Sigmoid colon (tissue), 6 donors: ENCODE measurements at regions not wholly inside any gene's neighbourhood (a gene's known extent, or its start where the extent isn't known, plus 50 kb on each side); places are given as distances from the start of the nearest gene placed in this dataset.

Experiments
- DNase-seq: peaks from one replicate; pipeline ENCODE4 v3.0.0-alpha.2; 2019
- H3K27ac ChIP-seq, 4 donors: fragments of 200-600 bp; sonication (generic); one replicate each; pipeline ENCODE4 v1.5.1; 2016 to 2019; ENCODE audit warnings: mild to moderate bottlenecking in 1 of 4
- H3K27me3 ChIP-seq, 3 donors: fragments of 200-600 bp; sonication (generic); one replicate each; pipeline ENCODE4 v1.5.1; 2019; ENCODE audit warnings: mild to moderate bottlenecking in 1 of 3
- H3K36me3 ChIP-seq, 4 donors: fragments of 200-600 bp; sonication (generic); one replicate each; pipeline ENCODE4 v1.5.1; 2016 to 2019
- H3K4me1 ChIP-seq, 4 donors: fragments of 200-600 bp; sonication (generic); one replicate each; pipeline ENCODE4 v1.5.1; 2017 to 2019
- H3K4me3 ChIP-seq, 4 donors: fragments of 200-600 bp; sonication (generic); one replicate each; pipeline ENCODE4 v1.5.1; 2017 to 2019; ENCODE audit warnings: mild to moderate bottlenecking in 2 of 4, moderate library complexity in 1 of 4
- H3K9me3 ChIP-seq, 4 donors: fragments of 200-600 bp in 3 of 4; sonication (generic) in 3 of 4; one replicate each; pipeline versions ENCODE4 v1.5.1 to v1.6.1; 2013 to 2019
- CTCF ChIP-seq, 4 experiments: fragments of 450-650 bp in 3 of 4; fragments of 200-600 bp in 1 of 4; IDR thresholded peaks; one replicate each; pipeline ENCODE4 v1.5.1; 2016 to 2019; ENCODE audit warnings: antibody characterized with exemption in 4 of 4, mild to moderate bottlenecking in 3 of 4, moderate library complexity in 2 of 4
- EP300 ChIP-seq, 4 donors: sonication (generic); formaldehyde crosslinking; IDR thresholded peaks; one replicate each; pipeline ENCODE4 v1.6.1; 2017; ENCODE audit warnings: antibody characterized with exemption in 4 of 4
- POLR2A ChIP-seq, 2 donors: fragments of 450-650 bp; IDR thresholded peaks; one replicate each; pipeline ENCODE4 v1.6.1; 2016; ENCODE audit warnings: antibody characterized with exemption in 2 of 2, mild to moderate bottlenecking in 2 of 2, moderate library complexity in 2 of 2
- POLR2AphosphoS5 ChIP-seq, 4 donors: sonication (generic); formaldehyde crosslinking; IDR thresholded peaks; one replicate each; pipeline ENCODE4 v1.6.1; 2017; ENCODE audit warnings: antibody characterized with exemption in 4 of 4
- WGBS, 2 donors: extraction: QIAGEN DNeasy Blood & Tissue Kit; methylation state at CpG; one replicate each; pipeline ENCODE4 v1.1.7; 2013; 5-methylcytosine and 5-hydroxymethylcytosine counted together
- intact Hi-C: fragments of 100-400 bp; cut with DNase I; formaldehyde crosslinking; loops from one replicate; pipeline ENCODE4 v1.15.1; 2023
- donor health status: healthy with polysubstance abuse.
- donor health status: healthy.

- intact Hi-C loops = no loop called here
- peaks cover 0 to 10% (median 1%) of the 10 kb centered on the region in 4 donors for H3K9me3 ChIP-seq
- TF ChIP-seq POLR2A (IDR thresholded peaks at IDR 0.05) = no peak
- TF ChIP-seq EP300 (IDR thresholded peaks at IDR 0.05) = no peak
- TF ChIP-seq CTCF (IDR thresholded peaks at IDR 0.05) = no peak
- H3K4me1 ChIP-seq = no peaks in the 10 kb centered on the region
- 63 to 81% methylated on average over 3 of the region's 3 CpGs for whole genome bisulfite sequencing, 2 donors
- DNase-seq = no peak
- no peaks in the 10 kb centered on the region for H3K27me3 ChIP-seq
- no peak overlapping the region for H3K27ac ChIP-seq
- no peaks in the 10 kb centered on the region for H3K36me3 ChIP-seq
- no peak overlapping the region for H3K4me3 ChIP-seq
Measured at GRCh38 chr17:5975661-5976060, 94.5 kb upstream of the WSCD1 start.

- no peaks in the 10 kb centered on the region for H3K27me3 ChIP-seq
- H3K9me3 ChIP-seq = peaks cover 0 to 10% (median 1%) of the 10 kb centered on the region in 4 donors
- TF ChIP-seq POLR2A (IDR thresholded peaks at IDR 0.05) (no peak), EP300 (IDR thresholded peaks at IDR 0.05) (no peak), CTCF (IDR thresholded peaks at IDR 0.05) (no peak), POLR2AphosphoS5 (IDR thresholded peaks at IDR 0.05) (no peak)
- intact Hi-C loops = no loop called here
- no peaks in the 10 kb centered on the region for H3K4me1 ChIP-seq
- H3K36me3 ChIP-seq = no peaks in the 10 kb centered on the region
- H3K27ac ChIP-seq = no peak overlapping the region
- 30 to 50% methylated on average over 6 of the region's 6 CpGs for WGBS, 2 donors
- no peak overlapping the region for H3K4me3 ChIP-seq
- no peak for DNase-seq
Measured at GRCh38 chr17:5976251-5976650, 93.9 kb upstream of the WSCD1 start.

GRCh38 chr17:5978496-5978895, 91.7 kb upstream of the WSCD1 start:
- Histone ChIP-seq H3K4me3 (no peak overlapping the region), H3K4me1 (no peaks in the 10 kb centered on the region), H3K27ac (no peak overlapping the region), H3K36me3 (no peaks in the 10 kb centered on the region), H3K9me3 (peaks cover 0 to 5% (median 1%) of the 10 kb centered on the region in 4 donors), H3K27me3 (no peaks in the 10 kb centered on the region)
- WGBS, 2 donors = 69 to 71% methylated on average over 7 of the region's 7 CpGs
- intact Hi-C loops = no loop called here
- TF ChIP-seq POLR2AphosphoS5 (IDR thresholded peaks at IDR 0.05) = no peak
- no peak for TF ChIP-seq EP300 (IDR thresholded peaks at IDR 0.05)
- TF ChIP-seq POLR2A (IDR thresholded peaks at IDR 0.05) = no peak
- no peak for TF ChIP-seq CTCF (IDR thresholded peaks at IDR 0.05)
- DNase-seq = no peak

- Histone ChIP-seq H3K36me3 (no peaks in the 10 kb centered on the region), H3K27me3 (no peaks in the 10 kb centered on the region), H3K4me1 (no peaks in the 10 kb centered on the region), H3K9me3 (no peaks in the 10 kb centered on the region), H3K4me3 (no peak overlapping the region), H3K27ac (no peak overlapping the region)
- 81 to 87% methylated on average over 6 of the region's 6 CpGs for WGBS, 2 donors
- DNase-seq = no peak
- no peak for TF ChIP-seq POLR2AphosphoS5 (IDR thresholded peaks at IDR 0.05)
- TF ChIP-seq POLR2A (IDR thresholded peaks at IDR 0.05) = no peak
- no peak for TF ChIP-seq EP300 (IDR thresholded peaks at IDR 0.05)
- TF ChIP-seq CTCF (IDR thresholded peaks at IDR 0.05) = no peak
- intact Hi-C loops = no loop called here
Measured at GRCh38 chr17:5980941-5981340, 89.2 kb upstream of the WSCD1 start.

GRCh38 chr17:5986644-5987043, 83.5 kb upstream of the WSCD1 start:
- 75 to 90% methylated on average over 2 of the region's 2 CpGs for WGBS, 2 donors
- Histone ChIP-seq H3K27ac (no peak overlapping the region), H3K36me3 (no peaks in the 10 kb centered on the region), H3K4me1 (no peaks in the 10 kb centered on the region), H3K27me3 (no peaks in the 10 kb centered on the region), H3K4me3 (no peak overlapping the region), H3K9me3 (no peaks in the 10 kb centered on the region)
- no peak for TF ChIP-seq POLR2A (IDR thresholded peaks at IDR 0.05)
- no peak for TF ChIP-seq POLR2AphosphoS5 (IDR thresholded peaks at IDR 0.05)
- no peak for TF ChIP-seq EP300 (IDR thresholded peaks at IDR 0.05)
- no peak for TF ChIP-seq CTCF (IDR thresholded peaks at IDR 0.05)
- intact Hi-C loops = no loop called here
- DNase-seq = no peak
